WI38 (cell line): ENCODE measurements at regions not wholly inside any gene's neighbourhood (a gene's known extent, or its start where the extent isn't known, plus 50 kb on each side); places are given as distances from the start of the nearest gene placed in this dataset.
"Not testable (repeated sequence)": the region's sequence is repeated elsewhere in the genome, so short reads cannot be mapped to it uniquely, and the experiment has no call there.

Source experiments
- H3K4me3 ChIP-seq: 2 replicates; pipeline ENCODE4 v1.5.1; 2011; ENCODE audit warnings: low read depth, mild to moderate bottlenecking, control low read depth, low read length
- CTCF ChIP-seq: IDR thresholded peaks from 2 replicates; pipeline ENCODE4 v1.5.1; 2012; ENCODE audit warnings: low read depth, mild to moderate bottlenecking, control low read depth, low read length

DNA sequence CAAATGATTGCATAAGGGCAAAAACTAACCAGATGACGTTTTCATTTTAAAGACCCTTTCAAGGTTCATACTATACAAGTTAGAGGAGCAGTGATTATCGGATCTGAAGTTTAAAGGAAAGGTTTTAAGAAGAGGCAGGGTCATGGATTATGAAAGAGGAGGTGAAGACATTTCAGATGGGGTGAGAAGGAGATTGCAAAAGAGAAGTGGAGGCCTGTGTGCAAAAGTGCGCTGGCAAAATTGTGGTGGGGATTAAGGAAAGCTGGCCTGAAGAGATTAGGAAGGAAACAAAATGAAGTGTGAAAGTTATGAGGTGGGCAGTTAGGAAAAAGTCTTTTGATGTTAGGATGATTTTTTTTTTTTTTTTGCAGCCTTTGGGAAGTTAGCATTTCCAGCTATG is 935.7 kb upstream of the FAM98A start:
- no peak for TF ChIP-seq CTCF
- no peak overlapping the region for H3K4me3 ChIP-seq

DNA sequence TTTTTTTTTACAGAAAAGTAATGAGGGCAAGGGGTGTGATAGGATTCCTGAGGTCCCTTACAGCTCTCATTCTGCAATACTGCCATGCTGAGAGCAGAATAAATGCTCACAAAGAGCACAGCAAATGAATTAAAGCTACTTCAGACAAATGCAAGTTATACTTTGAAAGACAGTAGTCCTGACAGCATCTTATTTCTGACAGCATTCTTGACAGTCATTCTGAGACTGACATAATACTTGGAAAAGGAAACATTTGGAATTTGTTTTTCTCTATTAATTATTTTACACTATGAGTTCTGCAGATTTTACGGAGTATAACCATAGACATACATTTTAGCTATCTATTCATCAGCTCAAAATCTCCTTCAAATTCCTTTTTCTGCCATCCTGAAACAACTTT is 935.2 kb upstream of the FAM98A start:
- TF ChIP-seq CTCF, result no peak
- H3K4me3 ChIP-seq, result no peak overlapping the region

- H3K4me3 ChIP-seq, result no peak overlapping the region
- no peak for TF ChIP-seq CTCF
Observed at GRCh38 chr2:34533585-34534183, 934.6 kb upstream of the FAM98A start.

- TF ChIP-seq CTCF, result no peak
- no peak overlapping the region for H3K4me3 ChIP-seq
Observed at GRCh38 chr2:34529965-34530364, 930.9 kb upstream of the FAM98A start.

DNA sequence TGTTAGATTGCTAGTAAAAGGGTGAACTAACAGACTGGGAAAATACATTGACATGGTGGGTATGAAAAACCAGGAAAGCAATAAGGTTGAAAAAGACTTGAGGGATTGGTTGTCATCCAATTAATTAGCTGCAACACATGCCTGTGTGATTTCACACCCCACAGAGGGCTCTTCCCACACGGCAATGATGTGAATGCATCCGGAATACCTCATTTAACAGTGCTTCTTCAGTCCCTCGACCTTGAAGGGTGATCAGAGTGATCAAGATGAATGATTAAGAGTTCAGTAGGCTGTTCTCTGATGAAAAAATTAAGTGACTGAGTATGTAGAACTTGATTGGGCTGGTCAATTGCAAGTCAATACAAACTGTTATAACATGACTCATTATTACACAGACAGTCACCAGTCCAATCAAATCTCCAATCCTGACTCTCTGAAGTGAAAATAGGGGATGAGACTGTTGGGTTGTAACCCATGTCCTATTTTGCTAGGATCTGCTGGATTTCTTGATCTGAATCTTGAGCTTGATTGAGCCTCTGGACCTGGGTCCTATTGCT is 924.9 kb upstream of the FAM98A start:
- no peak for TF ChIP-seq CTCF
- H3K4me3 ChIP-seq, result no peak overlapping the region

DNA sequence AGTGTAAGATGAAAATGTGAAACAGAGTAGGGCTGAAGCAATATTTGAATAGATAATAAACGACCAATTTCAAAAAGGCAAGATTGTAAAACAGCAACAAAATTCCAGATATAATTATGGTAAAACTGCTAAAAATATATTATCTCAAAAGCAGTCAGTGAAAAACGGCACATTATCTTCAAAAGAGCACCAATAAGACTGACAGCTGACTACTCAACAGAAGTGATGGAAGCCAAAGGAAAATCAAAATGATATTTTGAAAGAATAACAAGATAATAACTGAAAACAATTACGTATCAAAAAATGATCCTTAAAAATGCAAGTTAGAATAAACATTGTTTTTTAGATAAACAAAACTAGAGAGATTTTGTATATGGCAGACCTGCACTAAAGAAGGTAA is 920.6 kb upstream of the FAM98A start:
- no peak for TF ChIP-seq CTCF
- H3K4me3 ChIP-seq, result no peak overlapping the region

GRCh38 chr2:34498561-34498960 is 899.5 kb upstream of the FAM98A start:
- no peak overlapping the region for H3K4me3 ChIP-seq
- no peak for TF ChIP-seq CTCF

GRCh38 chr2:34494192-34494591 is 895.1 kb upstream of the FAM98A start:
- H3K4me3 ChIP-seq, result not testable (repeated sequence)
